ENCODE measurements at regions not wholly inside any gene's neighbourhood (a gene's known extent, or its start where the extent isn't known, plus 50 kb on each side); places are given as distances from the start of the nearest gene placed in this dataset.

GRCh38 chr21:26637201-26637745 lies 64.2 kb upstream of the CYYR1 start:
- TF ChIP-seq EZH2 (IDR thresholded peaks at IDR 0.05; ENCODE audit: borderline replicate concordance, low read depth, low read length, severe bottlenecking) (no peak), CTCF (IDR thresholded peaks at IDR 0.05; ENCODE audit: borderline replicate concordance, extremely low read depth, low read length, poor library complexity, severe bottlenecking) (no peak)
